Amniotic epithelial cell (primary cell): ENCODE measurements at regions not wholly inside any gene's neighbourhood (a gene's known extent, or its start where the extent isn't known, plus 50 kb on each side); places are given as distances from the start of the nearest gene placed in this dataset.

Experiments used
- DNase-seq: peaks from one replicate; pipeline ENCODE4 v3.0.0-alpha.2; 2010; ENCODE audit warnings: low read depth

GRCh38 chr10:10854725-10855124, 162.9 kb upstream of the CELF2 start:
- no peak for DNase-seq

- no peak for DNase-seq
These were observed 162.5 kb upstream of the CELF2 start for GRCh38 chr10:10855151-10855581.

- DNase-seq, result no peak
These were observed 157.2 kb upstream of the CELF2 start for GRCh38 chr10:10860455-10860976.

DNA sequence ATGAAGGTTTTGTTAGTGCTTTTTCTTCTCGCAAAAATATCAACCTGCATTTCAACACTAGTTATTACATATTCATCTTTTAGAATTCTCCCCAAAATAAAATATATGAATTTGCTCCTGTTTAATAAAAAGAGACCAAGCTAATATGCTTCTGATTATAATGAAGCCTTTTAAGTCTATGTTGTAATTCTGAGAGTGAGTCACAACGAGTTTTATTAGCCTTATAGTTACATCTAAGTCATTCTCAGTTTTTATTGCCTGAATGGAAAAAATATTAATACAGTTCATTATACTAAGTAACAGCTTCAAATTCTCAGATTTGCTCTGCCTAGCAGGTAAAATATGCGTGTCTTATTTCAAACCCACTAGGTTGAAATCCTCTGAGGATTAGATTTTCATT, 152.4 kb upstream of the CELF2 start:
- DNase-seq, result peak; percentile 39

DNA sequence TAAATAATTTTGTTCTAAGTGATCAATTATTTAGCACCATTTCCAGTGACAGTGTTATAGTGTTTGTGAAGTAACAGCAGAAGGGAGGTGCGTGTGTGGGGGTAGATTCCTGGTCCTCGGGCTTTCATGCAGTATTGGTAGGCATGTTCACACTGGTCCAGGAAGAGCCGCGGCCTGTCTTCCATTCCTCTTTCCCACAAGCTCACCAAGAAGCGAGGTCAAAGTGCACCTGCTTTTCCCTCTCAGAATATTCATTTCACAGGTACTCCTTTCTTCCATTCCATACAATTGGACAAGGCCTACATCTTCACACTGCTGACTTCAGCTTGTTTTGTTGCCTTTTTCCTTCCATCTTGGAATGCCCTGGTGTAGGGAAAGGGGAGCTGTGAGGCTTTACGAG, 151.8 kb upstream of the CELF2 start:
- DNase-seq, result no peak

DNA sequence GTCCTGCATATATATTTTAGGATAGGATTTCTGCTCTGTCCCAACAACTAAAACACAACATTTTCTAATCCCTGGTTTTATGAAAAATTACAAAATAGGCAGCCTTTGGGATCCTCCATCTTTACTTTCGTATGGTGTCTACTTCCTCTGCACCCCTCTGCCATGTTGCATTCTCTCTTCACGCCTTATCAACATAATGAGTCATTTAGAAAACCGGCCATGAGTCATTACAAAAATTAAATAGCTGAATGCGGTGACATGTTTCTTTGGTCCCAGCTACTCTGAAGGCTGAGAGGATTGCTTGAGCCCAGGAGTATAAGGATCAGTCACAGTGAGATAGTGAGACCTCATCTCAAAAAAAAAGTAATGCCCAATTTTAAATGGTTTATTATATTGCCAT, 148.1 kb upstream of the CELF2 start:
- DNase-seq, result peak; percentile 24

DNA sequence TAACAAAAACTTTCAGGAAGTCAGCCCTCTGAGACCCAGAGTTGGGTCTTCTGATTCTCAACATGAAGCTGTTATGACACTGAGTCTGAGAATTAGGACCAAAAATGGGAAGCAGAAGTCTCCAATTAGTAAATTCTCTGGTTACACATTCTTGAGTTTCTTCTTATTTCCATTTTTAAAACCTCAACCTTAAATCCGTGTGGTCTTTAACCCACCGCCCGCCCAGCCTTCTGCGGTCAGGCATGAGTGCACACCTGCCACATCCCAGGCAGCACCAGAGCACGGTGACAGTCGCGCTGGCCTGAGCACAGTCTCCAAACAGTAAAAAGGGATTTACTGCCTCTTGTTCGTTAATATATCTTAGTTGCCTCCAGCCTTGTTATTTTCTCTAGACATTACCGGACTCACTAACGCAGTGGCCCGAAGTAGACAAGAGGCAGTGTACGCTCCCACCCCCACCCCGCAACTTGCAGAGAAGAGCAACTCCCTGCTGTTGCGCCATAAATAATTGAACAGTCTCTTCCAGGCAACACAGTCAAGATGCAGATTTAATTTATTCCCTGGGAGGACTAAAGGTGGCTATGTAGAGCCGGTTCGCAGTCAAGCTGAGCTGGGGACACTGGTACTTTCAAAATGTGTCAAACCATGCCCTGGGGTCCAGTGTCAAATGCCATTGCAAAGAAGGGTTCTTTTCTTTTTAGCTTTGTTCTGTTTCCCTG, 147.0 kb upstream of the CELF2 start:
- no peak for DNase-seq

GRCh38 chr10:10871352-10871751, 146.3 kb upstream of the CELF2 start:
- DNase-seq, result no peak

GRCh38 chr10:10872035-10872673, 145.5 kb upstream of the CELF2 start:
- peak; percentile 89 for DNase-seq

DNA sequence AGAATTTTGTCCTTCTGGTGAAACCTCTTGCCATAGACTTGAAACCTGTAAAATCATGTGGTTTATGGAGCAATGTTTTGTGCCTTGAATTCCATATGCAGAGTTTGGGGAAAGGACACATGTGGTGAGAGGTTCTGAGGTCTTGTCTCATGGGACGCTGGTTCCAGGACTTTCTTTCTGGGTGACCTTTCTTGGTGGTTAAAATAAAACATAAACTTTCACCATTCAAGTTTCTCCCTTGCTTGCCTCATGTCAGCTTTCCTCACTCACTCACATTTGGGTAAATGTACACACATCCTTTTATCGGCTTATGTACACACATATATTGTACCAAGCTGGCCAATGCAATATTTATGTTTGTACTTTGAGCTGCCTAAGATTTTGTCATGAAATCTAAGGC, 144.9 kb upstream of the CELF2 start:
- no peak for DNase-seq

DNA sequence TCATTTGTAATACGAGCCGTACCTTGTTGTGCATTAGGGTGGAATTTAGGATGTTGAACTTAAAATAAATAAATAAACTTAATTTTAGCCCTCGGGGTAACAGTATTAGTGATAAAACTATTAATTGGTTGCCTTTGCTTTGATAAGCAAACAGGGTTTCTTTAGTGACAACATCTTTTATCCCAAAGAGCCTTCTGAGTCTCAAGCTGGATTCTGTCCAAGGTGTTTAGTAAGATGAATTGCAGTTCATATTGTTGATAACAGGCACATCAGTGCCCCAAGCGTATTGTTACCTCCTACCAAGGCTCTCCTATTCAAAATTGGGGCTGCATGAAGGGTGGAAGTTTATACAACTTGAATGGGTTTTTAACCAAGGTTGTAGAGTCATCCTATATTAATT, 144.4 kb upstream of the CELF2 start:
- no peak for DNase-seq

- DNase-seq, result no peak
These were observed 143.8 kb upstream of the CELF2 start for GRCh38 chr10:10873915-10874314.

DNA sequence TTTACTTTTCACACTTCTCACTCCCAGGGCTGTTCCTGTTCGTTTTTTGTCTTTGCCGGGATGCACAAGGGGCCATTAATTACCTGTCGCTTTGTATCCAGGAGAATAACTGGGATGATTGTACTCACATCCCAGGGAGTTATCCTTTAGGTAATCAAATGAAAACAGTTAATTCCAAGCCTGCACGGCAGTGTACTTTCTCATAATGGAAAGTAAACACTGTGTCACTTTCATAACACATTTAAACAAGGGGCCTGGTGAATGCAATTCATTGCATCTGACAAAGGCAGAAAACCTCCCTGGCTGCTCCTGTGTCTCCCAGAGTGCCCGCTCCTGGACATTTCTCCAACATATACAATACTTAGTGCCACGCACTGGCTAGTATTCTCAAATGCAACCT, 138.7 kb upstream of the CELF2 start:
- DNase-seq, result no peak

DNA sequence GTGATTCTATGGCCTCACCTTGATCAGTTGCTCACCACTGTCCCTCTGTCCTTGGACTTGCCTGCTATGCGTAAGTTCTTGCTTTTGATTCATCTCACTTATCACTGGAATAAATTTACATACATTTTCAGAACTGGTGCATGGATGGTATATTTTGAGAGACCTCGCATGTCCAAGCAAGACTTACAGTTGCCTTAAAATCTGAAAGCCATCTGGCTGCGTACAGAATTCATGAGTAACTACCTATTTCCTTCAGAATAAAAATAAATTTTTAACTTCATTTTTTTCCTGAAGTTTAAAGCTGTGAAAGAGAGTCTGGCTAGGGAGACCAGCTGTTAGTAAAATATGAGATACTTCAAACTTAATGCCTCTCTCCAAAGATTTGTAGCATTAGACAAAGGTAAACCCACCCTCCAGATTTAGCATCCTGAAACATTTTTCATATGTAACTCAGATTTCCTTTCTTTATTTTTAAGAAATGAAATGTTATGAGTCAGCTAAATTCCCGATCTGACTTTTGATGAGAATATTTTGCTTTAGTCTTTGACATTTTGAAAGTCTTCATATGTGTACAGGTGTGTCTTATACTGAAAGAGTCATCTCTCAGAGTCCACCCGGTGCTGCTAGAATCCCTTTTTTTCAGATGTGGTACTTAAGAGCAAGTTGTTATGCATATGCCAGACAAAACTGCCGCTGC, 136.4 kb upstream of the CELF2 start:
- no peak for DNase-seq

DNA sequence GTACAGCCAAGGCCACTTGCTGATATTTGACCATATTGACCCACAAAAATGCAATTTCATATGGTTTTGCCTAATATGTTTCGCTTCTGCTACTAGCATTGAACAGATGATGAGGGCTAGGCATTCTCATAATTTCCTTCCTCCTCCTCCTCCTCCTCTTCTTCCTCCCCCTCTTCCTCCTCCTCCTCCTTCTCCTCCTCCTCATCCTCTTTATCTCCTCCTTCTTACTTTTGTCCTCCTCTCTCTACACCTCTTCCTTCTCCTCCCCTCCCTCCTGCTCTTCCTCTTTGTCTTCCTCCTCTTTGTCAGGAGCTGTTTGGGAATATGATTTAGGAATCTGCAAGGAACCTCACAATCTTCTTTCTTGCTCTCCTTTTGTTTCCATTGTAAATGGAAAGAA, 133.9 kb upstream of the CELF2 start:
- no peak for DNase-seq

GRCh38 chr10:10886861-10887531, 130.7 kb upstream of the CELF2 start:
- DNase-seq, result peak; percentile 67

GRCh38 chr10:10891124-10892082, 126.3 kb upstream of the CELF2 start:
- DNase-seq, result peak; percentile 96

GRCh38 chr10:10892290-10892875, 125.3 kb upstream of the CELF2 start:
- peak; percentile 68 for DNase-seq

DNA sequence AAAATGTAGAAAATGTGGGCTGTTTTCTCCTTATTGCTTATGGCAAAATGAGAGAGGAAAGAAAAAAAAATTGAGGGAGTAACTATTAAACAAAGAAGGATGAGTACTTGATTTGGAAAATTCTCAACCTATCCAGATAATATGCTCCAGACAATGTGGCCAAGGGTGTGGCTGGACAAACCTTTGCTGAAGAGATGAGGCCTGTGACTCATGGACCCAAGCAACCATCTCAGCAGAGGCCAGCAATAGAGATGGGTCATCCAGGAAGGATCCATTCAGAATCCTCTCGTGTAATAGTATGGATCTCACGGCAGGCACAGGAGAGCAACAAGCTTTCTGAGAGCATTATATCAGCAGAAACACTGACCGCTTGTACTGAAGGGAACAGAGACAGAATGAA, 120.3 kb upstream of the CELF2 start:
- DNase-seq, result no peak

- no peak for DNase-seq
These were observed 115.8 kb upstream of the CELF2 start for GRCh38 chr10:10901906-10902305.

DNA sequence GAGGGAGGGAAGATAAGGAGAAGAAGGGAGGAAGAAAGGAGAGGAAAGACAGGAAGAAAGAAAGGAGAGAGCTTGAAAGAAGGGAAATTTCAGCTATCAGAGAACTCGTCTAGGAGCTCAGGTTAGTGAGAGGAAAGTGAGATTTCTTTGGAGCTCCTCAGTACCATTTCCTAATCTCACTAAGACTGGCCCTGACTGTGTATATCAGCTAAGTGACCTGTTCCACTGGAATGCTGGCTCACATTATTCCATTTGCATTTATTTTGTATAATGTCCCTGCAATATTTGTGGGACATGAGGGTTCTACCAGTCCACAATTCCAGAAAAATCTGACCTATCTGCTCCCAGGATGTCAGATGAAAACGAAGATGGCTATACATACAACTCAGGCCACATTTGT, 114.7 kb upstream of the CELF2 start:
- DNase-seq, result no peak
